H1 (cell line): ENCODE measurements at regions not wholly inside any gene's neighbourhood (a gene's known extent, or its start where the extent isn't known, plus 50 kb on each side); places are given as distances from the start of the nearest gene placed in this dataset.

Experiments used
- CTCF ChIA-PET: fragments of 300-600 bp; sonication (Branson Sonifier 250); formaldehyde crosslinking; loops from one replicate; lab custom pipeline; 2021; ENCODE audit not compliant: partially characterized antibody; lab: Charles Lee
- POLR2A ChIA-PET: fragments of 300-600 bp; sonication (Branson Sonifier 250); formaldehyde crosslinking; loops from one replicate; lab custom pipeline; 2021; ENCODE audit warnings: inconsistent platforms; ENCODE audit not compliant: partially characterized antibody; lab: Charles Lee
- DNase-seq, 2 experiments: peaks; one replicate each; pipeline versions ENCODE4 v3.0.0 to v3.0.0-alpha.2; 2010 to 2022; ENCODE audit warnings: low spot score in 2 of 2, low read depth in 1 of 2, mixed read lengths in 1 of 2
- FAIRE-seq: peaks from 2 replicates; lab custom pipeline; 2011; peaks lifted over from hg19 to GRCh38; lab: Jason Lieb, UNC
- H2AFZ ChIP-seq: 2 replicates; pipeline ENCODE4 v1.8.1; 2012; ENCODE audit warnings: low read length, inconsistent platforms
- H2AK5ac ChIP-seq: 2 replicates; pipeline ENCODE4 v1.6.1; 2013; ENCODE audit warnings: low read depth, low read length
- H2BK120ac ChIP-seq: replicated peaks from 2 replicates; pipeline ENCODE3; 2013; ENCODE audit warnings: low read depth, low read length, inconsistent platforms
- H2BK12ac ChIP-seq: 2 replicates; pipeline ENCODE4 v1.6.1; 2013; ENCODE audit warnings: low read depth, low read length
- H2BK15ac ChIP-seq: 2 replicates; pipeline ENCODE4 v1.6.1; 2013; ENCODE audit warnings: low read length
- H2BK20ac ChIP-seq: 2 replicates; pipeline ENCODE4 v1.6.1; 2013; ENCODE audit warnings: low read length
- H2BK5ac ChIP-seq: 2 replicates; pipeline ENCODE4 v1.6.1; 2013; ENCODE audit warnings: low read depth, low read length
- H3K14ac ChIP-seq: 2 replicates; pipeline ENCODE4 v1.6.1; 2013; ENCODE audit warnings: inconsistent platforms; ENCODE audit not compliant: insufficient read length
- H3K18ac ChIP-seq: 2 replicates; pipeline ENCODE4 v1.6.1; 2013; ENCODE audit warnings: low read length; ENCODE audit errors: extremely low read depth
- H3K23ac ChIP-seq: 2 replicates; pipeline ENCODE4 v1.6.1; 2013; ENCODE audit warnings: inconsistent platforms; ENCODE audit not compliant: insufficient read length
- H3K23me2 ChIP-seq: 2 replicates; pipeline ENCODE4 v1.6.1; 2013; ENCODE audit warnings: low read depth, low read length
- H3K27ac ChIP-seq: 2 replicates; pipeline ENCODE4 v1.6.1; 2011; ENCODE audit warnings: low read depth, low read length, inconsistent platforms
- H3K27me3 ChIP-seq, 4 experiments: replicated peaks in 1 of 4; 1 replicate in 1 of 4; 2 replicates in 3 of 4; pipeline versions ENCODE4 v1.6.1 to v1.8.1; 2011 to 2013; ENCODE audit warnings: low read length in 3 of 4, mild to moderate bottlenecking in 3 of 4, inconsistent platforms in 2 of 4, mixed read lengths in 2 of 4, moderate library complexity in 1 of 4; ENCODE audit not compliant: control insufficient read depth in 3 of 4, insufficient read depth in 3 of 4; ENCODE audit errors: extremely low read depth in 1 of 4
- H3K36me3 ChIP-seq, 4 experiments: 2 replicates each; pipeline versions ENCODE4 v1.6.1 to v1.8.1; 2011 to 2013; ENCODE audit warnings: mild to moderate bottlenecking in 4 of 4, low read length in 3 of 4, moderate library complexity in 2 of 4, control low read depth in 1 of 4, inconsistent platforms in 1 of 4; ENCODE audit not compliant: insufficient read depth in 4 of 4, control insufficient read depth in 2 of 4
- H3K4ac ChIP-seq: replicated peaks from 2 replicates; pipeline ENCODE3; 2013; ENCODE audit warnings: low read length, low read depth, mixed read lengths, inconsistent platforms; ENCODE audit not compliant: insufficient read length
- H3K4me1 ChIP-seq, 4 experiments: replicated peaks in 1 of 4; 1 replicate in 1 of 4; 2 replicates in 3 of 4; pipeline versions ENCODE4 v1.6.1 to v1.8.1; 2011 to 2013; ENCODE audit warnings: low read length in 3 of 4, inconsistent platforms in 2 of 4, mixed read lengths in 1 of 4; ENCODE audit not compliant: insufficient read depth in 4 of 4, control insufficient read depth in 3 of 4
- H3K4me2 ChIP-seq, 2 experiments: 2 replicates each; pipeline versions ENCODE4 v1.6.1 to v1.8.1; 2011 to 2013; ENCODE audit warnings: low read depth in 2 of 2, low read length in 2 of 2, control low read depth in 1 of 2, inconsistent platforms in 1 of 2, mild to moderate bottlenecking in 1 of 2; ENCODE audit not compliant: insufficient read depth in 1 of 2
- H3K4me3 ChIP-seq, 4 experiments: fragments of 200-600, 300-600 bp in 1 of 4; sonication (generic), shearing (Covaris generic), sonication (Bioruptor Twin) in 1 of 4; 2 replicates each; pipeline versions ENCODE4 v1.5.1 to v1.8.1; 2011 to 2016; ENCODE audit warnings: low read length in 4 of 4, low read depth in 3 of 4, control low read depth in 2 of 4, inconsistent platforms in 2 of 4, mild to moderate bottlenecking in 2 of 4, mixed read lengths in 1 of 4, moderate library complexity in 1 of 4; ENCODE audit not compliant: insufficient read depth in 2 of 4; ENCODE audit errors: extremely low read depth in 1 of 4
- H3K56ac ChIP-seq: replicated peaks from 2 replicates; pipeline ENCODE3; 2013; ENCODE audit warnings: low read depth, mild to moderate bottlenecking, mixed read lengths, low read length, inconsistent platforms; ENCODE audit not compliant: insufficient read length
- H3K79me1 ChIP-seq: 2 replicates; pipeline ENCODE4 v1.6.1; 2013; ENCODE audit warnings: low read depth, low read length, control low read depth
- H3K79me2 ChIP-seq, 2 experiments: 2 replicates each; pipeline versions ENCODE4 v1.6.1 to v1.8.1; 2012 to 2013; ENCODE audit warnings: low read length in 2 of 2, mild to moderate bottlenecking in 2 of 2, inconsistent platforms in 1 of 2; ENCODE audit not compliant: insufficient read depth in 2 of 2, control insufficient read depth in 1 of 2
- H3K9ac ChIP-seq, 4 experiments: replicated peaks in 1 of 4; 1 replicate in 1 of 4; 2 replicates in 3 of 4; pipeline versions ENCODE4 v1.6.1 to v1.8.1; 2011 to 2013; ENCODE audit warnings: low read depth in 3 of 4, low read length in 3 of 4, control low read depth in 2 of 4, mild to moderate bottlenecking in 2 of 4, moderate library complexity in 2 of 4, inconsistent platforms in 1 of 4; ENCODE audit errors: extremely low read depth in 1 of 4
- H3K9me3 ChIP-seq, 2 experiments: 2 replicates each; pipeline versions ENCODE4 v1.6.1 to v1.8.1; 2012 to 2013; ENCODE audit warnings: mild to moderate bottlenecking in 2 of 2, moderate library complexity in 2 of 2, control low read depth in 1 of 2, inconsistent platforms in 1 of 2, low read depth in 1 of 2, low read length in 1 of 2, mixed read lengths in 1 of 2; ENCODE audit not compliant: insufficient read depth in 2 of 2
- H4K20me1 ChIP-seq, 2 experiments: replicated peaks in 1 of 2; 2 replicates each; pipeline versions ENCODE3 to v1.8.1; 2011 to 2013; ENCODE audit warnings: inconsistent platforms in 2 of 2, low read length in 2 of 2, mild to moderate bottlenecking in 1 of 2; ENCODE audit not compliant: insufficient read depth in 2 of 2, control insufficient read depth in 1 of 2
- H4K5ac ChIP-seq: 2 replicates; pipeline ENCODE4 v1.6.1; 2013; ENCODE audit warnings: low read length, low read depth, mixed read lengths, inconsistent platforms; ENCODE audit not compliant: insufficient read length
- H4K8ac ChIP-seq: 2 replicates; pipeline ENCODE4 v1.8.0; 2013; ENCODE audit warnings: mild to moderate bottlenecking, moderate library complexity, low read length, inconsistent platforms; ENCODE audit not compliant: insufficient read depth; ENCODE audit errors: extremely low read depth
- H4K91ac ChIP-seq: replicated peaks from 2 replicates; pipeline ENCODE3; 2013; ENCODE audit warnings: low read length, mixed read lengths, inconsistent platforms; ENCODE audit not compliant: insufficient read length
- HDAC2 ChIP-seq, 2 experiments: fragments of 300-600 bp in 1 of 2; sonication (generic) in 1 of 2; IDR thresholded peaks; 2 replicates each; pipeline ENCODE4 v1.6.1; 2011 to 2012; ENCODE audit warnings: low read depth in 2 of 2, low read length in 2 of 2, mild to moderate bottlenecking in 2 of 2, moderate library complexity in 2 of 2, borderline replicate concordance in 1 of 2, inconsistent platforms in 1 of 2
- MAFK ChIP-seq: IDR thresholded peaks from 2 replicates; pipeline ENCODE4 v1.6.1; 2012; ENCODE audit warnings: low read depth, mild to moderate bottlenecking, improper control_type of control experiment, low read length
- RBBP5 ChIP-seq: IDR thresholded peaks from 2 replicates; pipeline ENCODE4 v1.7.1; 2012; ENCODE audit warnings: low read depth, mild to moderate bottlenecking, inconsistent platforms, low read length, moderate library complexity, borderline replicate concordance
- TBP ChIP-seq: IDR thresholded peaks from 2 replicates; pipeline ENCODE4 v1.6.1; 2011; ENCODE audit warnings: low read depth, low read length, improper control_type of control experiment
- YY1 ChIP-seq: IDR thresholded peaks from 2 replicates; pipeline ENCODE4 v1.6.1; 2011; ENCODE audit warnings: low read depth, mild to moderate bottlenecking, low read length
- WGBS, 2 experiments: shearing (Covaris generic) in 1 of 2; methylation state at CpG; one replicate each; pipeline versions ENCODE4 v1.1.6 to v1.1.7; 2013 to 2015; ENCODE audit warnings: low lambda C conversion rate in 2 of 2, mixed read lengths in 2 of 2, inconsistent platforms in 1 of 2, low coverage in 1 of 2, missing lambda C conversion rate in 1 of 2; ENCODE audit not compliant: insufficient replicate concordance in 2 of 2, insufficient coverage in 1 of 2, insufficient read length in 1 of 2; ENCODE audit errors: extremely low coverage in 1 of 2, missing lambda C conversion rate in 1 of 2; 5-methylcytosine and 5-hydroxymethylcytosine counted together
- TF ChIP-seq, protein P1 (sequence below): IDR thresholded peaks from 2 replicates; pipeline ENCODE4 v1.6.1; 2011; ENCODE audit warnings: low read length, improper control_type of control experiment

DNA sequence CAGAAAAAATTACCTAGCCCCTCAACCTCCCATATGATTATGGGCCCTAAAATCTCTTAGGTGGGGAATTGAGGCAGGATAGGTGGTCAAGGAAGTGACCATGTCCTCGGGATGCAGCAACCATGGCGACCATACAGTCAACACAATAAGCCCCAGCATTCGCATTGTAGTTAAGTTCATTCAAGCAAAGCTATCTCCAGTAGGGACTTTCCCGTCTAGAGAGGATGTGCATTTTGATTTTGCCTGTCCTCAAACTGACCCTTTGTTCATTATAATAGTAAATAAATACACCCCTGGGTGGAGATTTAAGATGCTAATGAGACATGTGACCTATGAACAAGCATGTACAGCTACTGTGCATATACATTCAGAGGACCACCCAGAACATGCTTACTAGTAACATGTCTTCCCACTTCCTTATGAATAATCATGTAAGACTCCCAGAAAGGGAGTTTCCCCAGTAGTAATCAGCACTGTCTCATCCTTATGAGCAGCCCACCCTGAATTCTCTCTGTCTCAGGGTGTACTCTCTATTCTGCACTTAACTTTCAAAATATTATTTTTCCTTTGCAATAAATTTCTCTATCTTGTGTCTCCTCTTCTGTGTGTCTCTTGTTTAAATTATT is 74.3 kb downstream of the NUDT11 start:
- Histone ChIP-seq H4K20me1 (no peaks in the 10 kb centered on the region), H4K91ac (no peak overlapping the region), H2BK15ac (no peak overlapping the region), H3K9me3 (no peaks in the 10 kb centered on the region), H3K79me2 (no peaks in the 10 kb centered on the region), H2BK120ac (no peak overlapping the region), H2BK20ac (no peak overlapping the region), H2BK5ac (no peak overlapping the region), H3K4me1 (peaks cover 0 to 3% (median 0%) of the 10 kb centered on the region in 4 experiments; a peak in 2 of 7 replicates), H2BK12ac (no peak overlapping the region), H3K9ac (no peak overlapping the region), H3K14ac (no peak overlapping the region), H2AK5ac (no peak overlapping the region), H3K23ac (no peak overlapping the region), H3K56ac (no peak overlapping the region), H3K23me2 (no peaks in the 10 kb centered on the region), H3K18ac (no peak overlapping the region), H3K4me3 (no peak overlapping the region), H3K27me3 (no peaks in the 10 kb centered on the region), H4K8ac (no peak overlapping the region), H2AFZ (no peak overlapping the region), H3K27ac (no peak overlapping the region), H3K36me3 (no peaks in the 10 kb centered on the region), H3K4me2 (no peak overlapping the region), H3K79me1 (no peaks in the 10 kb centered on the region), H4K5ac (no peak overlapping the region), H3K4ac (no peak overlapping the region)
- POLR2A ChIA-PET, result interaction anchor here (1.7 kb wide), 1 partner anchor 89 kb away, joined by 6 read pairs; the partner anchor contains the start of gene NUDT10
- CTCF ChIA-PET, result interaction anchor here (0.8 to 3.1 kb wide), 10 partner anchors 16 to 273 kb away, joined by 3 to 16 read pairs (median 7); no protein-coding TSS in a partner anchor
- WGBS, 2 experiments, result 90% methylated on average over 4 of the region's 4 CpGs; no CpG with 5 or more reads in 1 of the 2 experiments
- TF ChIP-seq, protein P1, sequence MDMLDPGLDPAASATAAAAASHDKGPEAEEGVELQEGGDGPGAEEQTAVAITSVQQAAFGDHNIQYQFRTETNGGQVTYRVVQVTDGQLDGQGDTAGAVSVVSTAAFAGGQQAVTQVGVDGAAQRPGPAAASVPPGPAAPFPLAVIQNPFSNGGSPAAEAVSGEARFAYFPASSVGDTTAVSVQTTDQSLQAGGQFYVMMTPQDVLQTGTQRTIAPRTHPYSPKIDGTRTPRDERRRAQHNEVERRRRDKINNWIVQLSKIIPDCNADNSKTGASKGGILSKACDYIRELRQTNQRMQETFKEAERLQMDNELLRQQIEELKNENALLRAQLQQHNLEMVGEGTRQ, result no peak
- TF ChIP-seq MAFK (no peak), HDAC2 (IDR thresholded peaks at IDR 0.05; ENCODE audit: borderline replicate concordance in 1 of 2, low read depth in 2 of 2, low read length in 2 of 2) (no peak), RBBP5 (no peak), YY1 (no peak), TBP (no peak)
- DNase-seq, result no peak
- peak; percentile 57 for FAIRE-seq
